GM20000 (cell line): ENCODE measurements at regions not wholly inside any gene's neighbourhood (a gene's known extent, or its start where the extent isn't known, plus 50 kb on each side); places are given as distances from the start of the nearest gene placed in this dataset.

Experiments used
- DNase-seq: peaks from one replicate; pipeline ENCODE4 v3.0.0; 2012; ENCODE audit warnings: low spot score
- TF ChIP-seq, protein P1 (sequence below): IDR thresholded peaks from 2 replicates; pipeline ENCODE4 v1.5.1; 2012; ENCODE audit warnings: mild to moderate bottlenecking, control low read depth; ENCODE audit errors: extremely low read depth, missing control alignments

GRCh38 chr7:30225863-30226613, 58.4 kb upstream of the ZNRF2 start:
- TF ChIP-seq, protein P1, sequence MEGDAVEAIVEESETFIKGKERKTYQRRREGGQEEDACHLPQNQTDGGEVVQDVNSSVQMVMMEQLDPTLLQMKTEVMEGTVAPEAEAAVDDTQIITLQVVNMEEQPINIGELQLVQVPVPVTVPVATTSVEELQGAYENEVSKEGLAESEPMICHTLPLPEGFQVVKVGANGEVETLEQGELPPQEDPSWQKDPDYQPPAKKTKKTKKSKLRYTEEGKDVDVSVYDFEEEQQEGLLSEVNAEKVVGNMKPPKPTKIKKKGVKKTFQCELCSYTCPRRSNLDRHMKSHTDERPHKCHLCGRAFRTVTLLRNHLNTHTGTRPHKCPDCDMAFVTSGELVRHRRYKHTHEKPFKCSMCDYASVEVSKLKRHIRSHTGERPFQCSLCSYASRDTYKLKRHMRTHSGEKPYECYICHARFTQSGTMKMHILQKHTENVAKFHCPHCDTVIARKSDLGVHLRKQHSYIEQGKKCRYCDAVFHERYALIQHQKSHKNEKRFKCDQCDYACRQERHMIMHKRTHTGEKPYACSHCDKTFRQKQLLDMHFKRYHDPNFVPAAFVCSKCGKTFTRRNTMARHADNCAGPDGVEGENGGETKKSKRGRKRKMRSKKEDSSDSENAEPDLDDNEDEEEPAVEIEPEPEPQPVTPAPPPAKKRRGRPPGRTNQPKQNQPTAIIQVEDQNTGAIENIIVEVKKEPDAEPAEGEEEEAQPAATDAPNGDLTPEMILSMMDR = no peak
- DNase-seq = peak; percentile 51

- no peak for DNase-seq
- TF ChIP-seq, protein P1 = no peak
These were observed 57.7 kb upstream of the ZNRF2 start for GRCh38 chr7:30226614-30227268.

GRCh38 chr7:30231271-30231670, 53.1 kb upstream of the ZNRF2 start:
- no peak for DNase-seq
- TF ChIP-seq, protein P1 = no peak

DNA sequence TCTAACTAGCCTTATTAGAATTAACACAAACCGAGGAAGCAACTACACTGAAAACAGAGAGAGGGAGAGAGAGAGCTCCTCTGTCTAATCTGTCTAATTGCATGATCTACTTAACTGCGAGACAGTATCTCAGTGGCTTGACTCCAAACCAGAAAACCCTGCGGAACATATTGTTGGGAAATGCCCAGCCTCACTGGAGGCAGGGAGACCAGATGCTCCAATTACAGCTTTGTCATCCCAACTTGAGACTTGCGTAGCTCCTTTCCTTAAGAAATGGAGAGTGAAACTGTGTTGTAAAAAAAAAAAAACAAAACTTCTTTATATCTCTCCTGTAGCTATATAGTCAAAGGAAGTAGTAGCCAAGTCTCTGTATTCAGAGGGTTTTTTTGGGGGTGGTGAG, 52.0 kb upstream of the ZNRF2 start:
- no peak for DNase-seq
- TF ChIP-seq, protein P1 = no peak
